Activated CD4-positive, alpha-beta T cell treated with anti-CD3 and anti-CD28 coated beads, Interleukin-2, amount 50 U/mL, for 24 hours (primary cell): ENCODE measurements at regions not wholly inside any gene's neighbourhood (a gene's known extent, or its start where the extent isn't known, plus 50 kb on each side); places are given as distances from the start of the nearest gene placed in this dataset.
A peak's percentile ranks its signal among the peaks of the same experiment; 100 is the strongest.
"Not testable (repeated sequence)": the region's sequence is repeated elsewhere in the genome, so short reads cannot be mapped to it uniquely, and the experiment has no call there.

Experiments
- DNase-seq, 2 donors: peaks; one replicate each; pipeline ENCODE4 v3.0.0-alpha.2; 2020; ENCODE audit warnings: low read depth in 1 of 2, low spot score in 1 of 2

DNA sequence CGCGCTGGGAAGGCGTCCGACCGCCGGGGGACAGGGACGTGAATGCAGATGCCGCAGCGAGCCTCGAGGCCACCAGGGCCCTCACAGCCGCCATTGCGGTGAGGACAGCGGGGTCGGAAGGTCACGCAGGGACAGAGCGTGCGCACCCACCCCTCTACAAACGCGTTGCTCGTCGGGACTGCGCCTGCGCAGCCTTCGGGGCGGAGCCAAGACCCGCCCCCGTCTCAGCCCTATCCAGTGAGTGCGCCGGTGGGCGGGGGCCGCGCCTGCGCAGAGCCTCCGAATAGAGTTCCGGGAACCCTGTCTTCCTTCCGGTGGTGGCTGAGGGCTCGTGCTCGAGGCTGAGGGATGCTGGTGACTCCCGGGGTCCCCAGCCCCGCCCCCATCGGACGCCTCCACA is 5393.1 kb upstream of the TPTE start:
- peak; percentile 96 to 98 for DNase-seq

DNA sequence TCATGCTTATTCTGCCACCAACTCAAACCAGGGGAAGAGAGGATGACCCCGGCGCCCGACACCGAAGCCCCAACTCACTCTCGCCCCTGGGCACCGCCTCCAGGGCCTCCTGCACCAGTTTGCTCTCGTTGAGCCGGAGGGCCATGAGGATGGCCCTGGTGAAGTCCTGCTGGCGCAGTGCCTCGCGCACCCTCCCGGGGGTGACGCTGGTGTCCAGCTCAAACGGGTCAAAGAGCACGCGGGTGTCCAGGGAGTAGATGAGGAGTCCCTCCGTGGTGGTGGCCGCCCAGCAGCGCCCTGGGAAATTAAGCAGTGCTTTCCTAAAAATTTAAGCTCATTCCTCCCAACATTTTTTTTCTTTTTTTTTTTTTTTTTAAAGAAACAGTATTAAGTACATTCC is 5387.6 kb upstream of the TPTE start:
- DNase-seq = not testable (repeated sequence)

DNA sequence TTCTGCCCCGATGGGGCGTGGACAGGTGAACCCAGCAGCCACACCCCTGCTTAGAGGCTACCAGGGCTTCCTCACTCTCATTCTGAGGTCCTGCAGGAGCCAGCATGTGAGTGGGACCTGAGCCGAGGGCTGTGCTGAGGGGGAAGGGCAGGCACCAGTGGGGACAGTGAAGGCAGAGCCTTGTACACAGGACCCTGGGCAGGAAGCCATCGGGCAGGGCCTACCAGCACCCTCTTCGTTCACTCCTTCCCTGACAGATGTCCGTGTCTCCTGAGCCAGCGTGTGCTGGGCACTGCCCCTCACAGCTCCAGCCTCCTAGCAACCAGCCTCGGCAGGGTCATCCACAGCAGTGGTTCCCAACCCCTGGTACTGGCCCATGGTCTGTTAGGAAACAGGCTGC is 5385.0 kb upstream of the TPTE start:
- not testable (repeated sequence) for DNase-seq

DNA sequence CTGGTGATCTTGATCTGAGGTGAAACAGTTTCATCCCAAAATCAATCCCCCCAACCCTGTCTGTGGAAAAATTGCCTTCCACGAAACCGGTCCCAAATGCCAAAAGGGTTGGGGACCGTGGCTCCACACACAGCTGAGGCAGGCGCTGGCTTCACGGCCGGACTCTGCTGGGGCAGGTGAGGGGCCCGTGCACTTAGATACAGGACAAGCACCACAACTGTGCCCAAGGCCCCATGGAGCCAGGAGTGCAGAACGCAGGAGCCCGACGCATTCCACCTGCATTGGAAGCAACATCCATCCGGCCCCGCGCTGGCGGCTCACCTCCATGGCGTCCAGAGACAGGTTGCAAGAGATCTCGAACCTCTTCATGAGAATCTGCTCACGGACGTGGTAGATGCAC is 5384.4 kb upstream of the TPTE start:
- DNase-seq = not testable (repeated sequence)

DNA sequence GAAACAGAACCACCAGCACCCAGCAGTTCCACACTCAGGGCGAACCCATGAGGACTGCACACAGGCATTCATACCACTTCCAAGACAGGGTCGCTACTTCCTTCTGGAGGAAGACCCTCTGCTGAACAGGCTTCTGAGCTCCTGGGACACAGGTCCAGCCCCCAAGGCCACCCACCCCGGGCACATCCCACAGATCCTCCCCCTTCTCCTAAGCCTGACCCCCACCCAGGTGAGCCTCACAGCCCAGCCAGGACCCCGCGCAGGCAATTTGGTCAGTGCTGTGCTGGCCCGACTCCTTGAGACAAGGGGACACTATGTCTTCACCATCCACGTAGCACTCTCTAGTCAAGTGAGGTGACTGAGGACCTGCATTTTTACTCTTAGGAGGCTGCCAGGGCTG is 5382.7 kb upstream of the TPTE start:
- not testable (repeated sequence) for DNase-seq

DNA sequence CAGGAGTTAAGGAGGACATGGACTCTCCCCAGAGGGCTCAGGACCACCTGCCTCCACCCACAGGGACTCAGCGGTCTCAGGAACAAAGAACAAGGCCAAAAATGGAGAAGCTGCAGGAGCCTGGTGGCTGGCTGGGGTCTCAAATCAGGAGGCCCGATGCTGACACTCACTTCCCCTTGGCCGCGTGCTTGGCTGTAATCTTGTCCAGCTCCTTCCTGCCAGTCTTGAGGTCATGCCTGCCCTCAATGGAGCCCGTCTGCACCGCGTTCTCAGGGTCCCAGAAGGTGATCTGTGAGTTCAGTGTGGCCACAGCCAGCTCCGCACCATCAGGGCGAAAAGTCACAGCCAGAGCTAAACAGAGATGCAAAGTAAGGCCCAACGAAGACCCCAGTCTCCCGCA is 5381.9 kb upstream of the TPTE start:
- not testable (repeated sequence) for DNase-seq

DNA sequence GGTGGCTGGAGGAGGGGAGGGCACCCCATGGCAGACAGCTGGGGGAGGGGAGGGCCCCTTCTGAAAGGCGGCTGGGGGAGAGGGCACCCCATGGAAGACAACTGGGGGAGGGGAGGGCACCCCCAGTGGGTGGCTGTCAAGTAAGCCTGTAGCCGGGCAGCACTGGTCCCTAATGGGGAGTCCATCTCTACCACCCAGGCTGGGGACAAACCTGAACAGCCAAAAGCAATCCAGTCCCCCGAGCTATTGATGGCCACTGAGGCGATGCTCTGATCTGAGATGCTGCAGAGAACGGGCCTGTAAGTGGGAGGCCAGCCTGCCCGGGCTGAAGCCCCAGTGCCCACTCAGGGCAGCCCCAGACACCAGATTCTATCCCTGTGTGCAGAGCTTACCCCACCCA is 5378.4 kb upstream of the TPTE start:
- DNase-seq = not testable (repeated sequence)

DNA sequence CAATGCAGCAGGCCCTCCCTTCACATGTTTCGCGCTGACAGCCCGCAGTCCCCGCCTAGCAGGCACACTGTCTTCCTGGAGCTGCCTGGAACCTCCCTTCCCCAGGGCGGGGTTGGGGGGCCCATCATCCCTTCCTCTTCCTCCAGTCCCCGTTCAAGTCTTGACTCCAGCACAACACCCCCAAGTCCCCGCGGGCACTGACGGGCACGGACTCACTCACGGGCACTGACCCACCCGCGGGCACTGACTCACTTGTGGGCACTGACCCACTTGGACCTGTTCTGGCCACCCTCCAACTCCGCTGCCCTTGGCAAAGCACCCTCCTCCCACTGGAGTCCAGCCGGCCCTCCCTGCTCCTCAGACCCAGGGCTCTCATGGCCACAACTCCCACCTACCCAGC is 5376.7 kb upstream of the TPTE start:
- not testable (repeated sequence) for DNase-seq

DNA sequence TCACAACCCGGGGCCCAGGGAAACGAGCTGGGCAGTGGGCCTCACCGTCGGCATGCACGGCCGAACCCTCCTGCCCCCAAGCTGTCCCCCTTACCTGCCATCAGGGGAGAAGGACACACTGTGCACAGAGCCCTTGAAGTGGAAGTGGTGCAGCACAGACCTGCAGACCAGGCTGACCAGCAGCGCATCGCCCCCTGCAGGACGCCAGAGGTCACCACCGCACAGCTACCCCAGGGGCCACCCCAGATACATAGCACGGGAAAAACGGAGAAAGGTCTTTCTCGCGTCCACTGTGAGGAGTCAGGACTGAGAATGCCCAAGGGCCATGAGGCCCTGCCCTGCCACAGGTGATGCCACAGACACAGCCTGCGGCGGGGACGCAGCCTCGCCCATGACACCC is 5373.7 kb upstream of the TPTE start:
- DNase-seq = not testable (repeated sequence)

DNA sequence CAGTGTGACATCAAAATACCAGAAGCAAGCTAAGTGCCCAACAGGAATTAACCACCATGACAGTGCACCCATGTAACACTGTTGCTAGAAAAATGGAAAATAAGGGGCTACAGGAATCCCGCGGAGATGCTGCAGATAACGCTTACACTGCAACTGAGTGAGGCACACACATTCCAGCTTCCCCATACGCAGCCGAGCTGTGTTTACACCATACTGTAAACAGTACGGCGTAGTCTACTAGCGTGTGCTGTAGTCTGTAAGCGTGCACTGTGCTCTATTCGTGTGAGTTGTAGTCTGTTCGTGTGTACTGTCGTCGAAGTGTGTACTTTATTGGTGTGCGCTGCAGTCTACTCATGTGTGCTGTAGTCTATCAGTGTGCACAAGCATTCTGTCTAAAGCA is 5372.2 kb upstream of the TPTE start:
- not testable (repeated sequence) for DNase-seq

DNA sequence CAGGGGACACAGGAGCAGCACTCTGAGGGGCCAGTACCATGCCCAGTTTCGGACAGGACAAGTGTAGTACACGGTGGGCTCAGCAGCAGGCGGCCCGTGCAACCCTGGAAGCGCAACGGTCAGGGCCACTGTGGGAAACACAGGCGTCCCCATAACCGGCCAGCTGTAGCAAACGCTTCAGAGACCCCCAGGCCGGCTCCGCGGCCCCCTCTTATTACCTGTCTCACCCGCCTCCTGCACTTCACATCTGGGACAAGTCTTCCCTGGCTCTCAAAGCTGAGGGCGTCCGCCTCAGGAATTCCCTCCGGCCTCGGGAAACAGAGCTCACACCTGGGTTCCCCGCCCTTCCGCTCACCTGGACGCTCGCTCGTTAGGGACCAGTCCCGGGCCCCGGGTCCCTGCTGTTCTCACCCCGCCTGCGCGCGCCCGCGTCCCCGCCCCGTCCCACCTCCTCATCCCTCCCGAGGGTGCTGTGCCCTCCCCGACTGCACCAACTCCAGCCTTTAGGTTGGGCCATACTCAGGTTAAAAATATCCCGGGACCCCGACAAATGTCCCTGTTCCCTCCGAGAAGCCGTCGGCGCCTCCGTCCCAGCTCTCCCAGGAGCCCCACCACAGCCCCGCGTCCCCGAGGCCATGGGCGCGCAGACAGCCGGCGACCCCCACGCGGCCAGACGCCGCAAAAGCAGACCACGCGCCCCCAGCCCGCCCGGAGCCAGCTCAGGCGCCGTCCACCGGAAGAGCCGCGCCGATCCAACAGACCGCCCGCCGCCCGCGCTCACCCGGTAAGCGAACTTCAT is 5367.3 kb upstream of the TPTE start:
- not testable (repeated sequence) for DNase-seq

DNA sequence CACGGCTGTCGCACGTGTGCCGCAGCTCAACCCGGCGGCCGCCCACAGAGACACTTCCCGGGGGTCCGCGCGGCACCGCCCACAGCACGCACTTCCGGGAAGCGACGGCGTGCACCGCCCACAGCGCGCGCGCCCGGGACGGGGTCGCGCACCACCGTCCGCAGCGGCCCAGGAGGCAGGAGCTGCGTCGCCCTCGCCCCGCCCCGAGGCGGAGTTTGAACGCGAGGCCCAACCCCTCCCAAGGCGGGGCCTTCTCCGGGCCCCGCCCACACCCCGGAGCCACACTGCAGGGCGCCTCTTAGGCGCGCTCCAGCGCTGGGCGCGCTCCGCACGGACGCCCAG is 5366.8 kb upstream of the TPTE start:
- peak; percentile 68 to 83 for DNase-seq

DNA sequence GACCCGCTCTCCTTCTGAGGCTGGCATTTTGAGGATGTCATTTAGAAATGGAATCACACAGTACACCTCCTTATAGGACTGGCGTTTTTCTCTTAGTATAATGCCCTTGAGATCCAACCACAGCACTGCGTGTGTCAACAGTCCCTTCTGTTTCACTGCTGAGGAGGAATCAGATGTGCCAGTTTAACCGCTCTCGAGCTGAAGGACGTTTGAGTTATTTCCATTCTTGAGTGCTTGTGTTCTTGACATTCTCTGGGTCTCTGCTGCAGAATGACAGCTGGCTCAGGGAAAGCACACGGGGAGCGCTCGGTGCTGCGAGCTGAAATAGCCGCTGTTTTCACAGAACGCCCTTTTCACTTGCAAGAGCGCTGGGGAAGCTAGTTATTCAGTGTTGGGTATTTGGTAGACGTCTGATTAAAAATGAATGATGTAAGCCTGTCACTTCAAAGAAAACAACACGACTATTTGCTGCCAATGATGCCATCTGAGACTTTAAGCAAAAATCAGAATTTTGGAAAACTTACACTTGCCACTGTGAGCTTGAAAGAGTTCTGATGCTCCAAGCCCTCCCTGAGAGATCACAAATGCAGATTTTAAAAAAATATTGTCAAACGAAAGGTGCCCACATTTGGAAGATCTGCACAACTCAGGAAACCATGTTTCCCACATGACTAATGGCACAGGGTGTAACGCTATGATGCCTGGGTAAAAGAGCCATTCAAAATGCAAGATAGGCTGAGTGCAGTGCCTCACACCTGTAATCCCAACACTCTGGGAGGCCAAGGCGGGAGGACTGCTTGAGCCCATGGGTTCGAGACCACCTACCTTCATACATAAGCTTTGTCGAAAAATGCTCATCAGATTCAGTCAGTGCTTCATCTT is 5358.4 kb upstream of the TPTE start:
- DNase-seq = not testable (repeated sequence)

DNA sequence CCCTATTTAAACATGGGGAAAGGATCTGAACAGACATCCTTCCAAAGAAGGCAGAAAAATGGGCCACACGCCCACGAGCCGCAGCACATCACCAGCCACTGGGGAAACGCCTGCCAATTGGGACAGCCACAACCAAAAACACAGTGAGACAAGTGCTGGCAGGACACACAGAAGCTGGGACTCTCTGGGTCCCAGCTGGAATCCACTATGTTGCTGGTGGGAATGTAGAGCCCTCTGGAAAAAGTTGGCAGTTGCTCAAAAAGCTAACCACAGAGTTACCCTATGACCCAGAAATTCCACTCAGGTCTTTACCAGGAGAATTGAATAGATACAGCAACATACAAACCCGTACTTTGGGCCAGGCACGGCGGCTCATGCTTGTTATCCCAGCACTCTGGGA is 5355.6 kb upstream of the TPTE start:
- DNase-seq = not testable (repeated sequence)
